Right hindlimb (tissue), 1 donor: ENCODE measurements at regions not wholly inside any gene's neighbourhood (a gene's known extent, or its start where the extent isn't known, plus 50 kb on each side); places are given as distances from the start of the nearest gene placed in this dataset.
A peak's percentile ranks its signal among the peaks of the same experiment; 100 is the strongest.

ENCODE experiments used
- DNase-seq: peaks from one replicate; pipeline ENCODE4 v3.0.0-alpha.2; 2018

DNA sequence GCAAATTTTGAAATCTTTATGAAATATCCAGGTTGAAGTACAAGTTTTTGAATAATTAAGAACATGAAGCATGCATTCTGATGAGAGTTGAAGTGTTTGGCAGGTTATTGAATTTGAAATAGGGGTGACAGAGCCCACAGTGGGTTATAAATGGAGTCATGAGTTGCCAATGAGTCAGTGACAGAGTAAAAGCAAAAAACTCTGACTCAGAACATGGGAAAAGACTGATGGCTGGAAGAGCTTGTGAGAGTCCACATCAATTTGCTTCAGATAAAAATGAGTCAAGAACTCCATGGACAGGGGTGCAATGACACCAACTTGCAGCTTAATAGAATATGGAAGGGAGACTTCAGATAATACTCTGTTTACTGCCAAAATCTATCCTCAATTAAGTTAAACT, 105.3 kb downstream of the SLC6A15 start:
- no peak for DNase-seq

DNA sequence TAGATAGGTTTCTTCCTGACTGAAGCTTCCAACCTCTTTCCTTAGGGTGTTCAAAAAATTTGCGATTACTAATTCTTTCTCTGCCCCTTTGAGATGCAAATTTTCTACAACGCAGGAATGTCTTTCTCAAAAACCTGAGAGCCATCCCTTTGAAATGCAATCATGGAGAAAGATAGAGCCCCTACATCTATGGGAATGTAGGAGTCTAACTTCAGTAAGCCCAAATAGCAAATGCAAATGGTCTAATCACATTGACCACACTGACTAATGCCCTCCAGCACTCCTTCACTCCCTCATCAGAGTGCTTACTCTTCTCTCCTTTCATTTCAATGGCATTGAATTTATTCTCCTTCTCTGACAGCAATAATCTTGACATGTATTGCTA, 107.1 kb downstream of the SLC6A15 start:
- no peak for DNase-seq

DNA sequence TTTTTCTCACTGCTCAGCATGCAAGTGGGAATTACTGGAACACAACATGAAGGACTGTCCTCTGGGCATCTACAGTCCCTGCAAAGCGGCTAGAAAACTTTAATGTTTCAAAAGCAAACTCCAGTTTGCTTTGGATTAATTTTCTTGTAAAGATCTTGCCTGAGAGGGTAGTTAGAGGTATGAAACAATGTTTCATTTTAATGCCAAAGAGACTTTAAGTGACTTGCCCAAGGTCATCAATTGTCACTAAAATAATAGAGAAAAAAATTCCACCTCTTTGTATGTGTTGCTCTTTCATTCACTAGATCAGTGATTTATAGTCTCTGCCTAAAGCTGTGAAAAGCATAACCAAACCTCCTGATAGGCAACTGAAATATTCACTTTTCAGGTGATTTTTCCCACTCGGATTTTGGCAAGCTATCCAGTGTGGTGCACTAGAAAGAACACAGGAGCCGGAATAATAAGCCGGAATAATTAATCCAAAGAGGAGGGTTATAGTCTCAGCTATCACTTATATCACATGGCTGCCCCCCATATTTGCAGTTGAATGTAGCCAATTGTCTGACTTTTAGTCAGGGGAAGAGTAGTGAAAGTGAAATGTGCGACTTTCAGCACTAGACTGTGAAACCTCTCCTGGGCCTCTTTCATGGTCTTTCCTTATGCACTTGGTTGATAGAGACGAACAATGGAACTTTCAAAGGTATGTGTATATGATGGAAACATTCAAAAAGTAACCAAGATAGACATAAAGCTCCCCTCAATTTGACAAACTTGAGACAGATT, 107.7 kb downstream of the SLC6A15 start:
- DNase-seq, result no peak

DNA sequence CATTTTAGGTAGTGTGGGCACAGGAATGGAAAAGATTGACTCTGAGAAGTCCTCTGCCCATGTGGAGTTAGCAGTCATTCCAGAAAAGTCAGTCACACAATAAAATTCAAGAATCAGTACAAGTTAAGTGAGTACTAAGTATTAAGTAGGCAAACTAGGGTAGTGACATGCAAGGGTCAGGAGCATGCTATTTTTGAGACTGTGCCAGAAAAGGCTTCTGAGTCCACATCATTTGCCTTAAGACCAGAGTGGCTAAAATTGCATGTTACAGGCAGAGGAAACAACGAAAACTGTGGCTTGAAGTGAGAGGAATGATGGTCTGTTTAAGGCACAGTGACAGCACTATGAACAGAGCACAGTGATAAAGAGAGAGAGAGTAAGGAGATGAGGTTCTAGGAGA, 108.9 kb downstream of the SLC6A15 start:
- no peak for DNase-seq

DNA sequence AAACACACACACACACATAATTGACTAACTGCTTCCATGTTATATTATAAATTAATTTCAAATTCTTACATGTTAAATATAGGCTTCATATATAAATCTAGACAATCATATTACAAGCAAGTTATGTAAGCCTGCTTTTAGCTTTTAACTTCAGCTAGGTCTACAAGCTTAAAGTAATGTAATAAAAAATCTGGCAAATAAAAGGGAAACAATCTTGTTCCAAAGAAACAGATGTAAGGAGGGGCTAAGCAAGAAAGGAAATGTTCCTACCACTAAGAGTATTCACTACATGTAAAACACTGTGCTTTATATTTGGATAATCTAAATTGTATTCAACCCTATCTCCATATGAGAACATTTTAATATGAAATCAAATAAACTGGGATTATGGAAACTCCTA, 110.4 kb downstream of the SLC6A15 start:
- no peak for DNase-seq

DNA sequence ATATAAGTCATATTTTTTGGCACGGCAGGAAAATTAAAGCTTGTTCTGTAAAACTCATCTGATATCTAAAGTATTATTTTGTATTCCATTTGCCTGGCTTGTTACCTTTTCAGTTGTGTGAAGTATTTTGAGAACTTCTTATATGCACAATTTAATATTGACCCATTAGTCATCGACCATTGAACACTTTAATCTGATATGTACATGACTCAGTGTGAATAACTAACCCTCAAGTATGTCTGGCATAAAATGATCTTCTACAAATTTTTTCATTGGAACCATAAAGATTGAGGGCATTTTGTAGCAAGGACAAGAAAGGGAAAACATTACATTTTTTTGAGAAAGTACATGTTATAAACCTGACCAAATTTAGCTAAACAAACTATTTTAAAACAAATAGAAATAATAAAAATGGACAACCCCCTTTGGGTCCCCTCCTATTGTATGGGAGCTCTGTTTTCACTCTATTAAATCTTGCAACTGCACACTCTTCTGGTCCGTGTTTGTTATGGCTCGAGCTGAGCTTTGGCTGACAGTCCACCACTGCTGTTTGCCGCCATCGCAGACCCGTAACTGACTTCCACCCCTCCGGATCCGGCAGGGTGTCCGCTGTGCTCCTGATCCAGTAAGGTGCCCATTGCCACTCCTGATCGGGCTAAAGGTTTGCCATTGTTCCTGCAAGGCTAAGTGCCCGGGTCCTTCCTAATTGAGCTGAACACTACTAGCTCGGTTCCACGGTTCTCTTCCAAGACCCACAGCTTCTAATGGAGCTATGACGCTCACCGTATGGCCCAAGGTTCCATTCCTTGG, 118.8 kb downstream of the SLC6A15 start:
- DNase-seq, result no peak

DNA sequence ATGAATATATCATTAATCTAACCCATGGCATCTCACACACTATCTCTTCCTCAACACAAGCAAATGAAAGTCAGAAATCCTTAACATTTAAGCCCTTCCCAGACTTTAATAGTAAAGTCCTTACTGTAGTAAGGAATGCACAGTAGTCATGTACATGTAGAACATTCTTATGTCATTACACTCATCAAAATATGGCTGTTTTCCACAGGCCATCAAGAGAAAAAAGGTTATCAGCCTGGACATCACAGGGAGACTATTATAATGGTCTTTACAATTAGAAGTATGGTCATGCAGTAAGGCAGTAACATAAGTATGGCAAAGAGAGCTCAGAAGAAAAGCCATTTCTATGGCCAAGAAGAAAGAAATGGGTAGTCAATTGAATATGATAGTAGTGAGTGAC, 121.2 kb downstream of the SLC6A15 start:
- no peak for DNase-seq

DNA sequence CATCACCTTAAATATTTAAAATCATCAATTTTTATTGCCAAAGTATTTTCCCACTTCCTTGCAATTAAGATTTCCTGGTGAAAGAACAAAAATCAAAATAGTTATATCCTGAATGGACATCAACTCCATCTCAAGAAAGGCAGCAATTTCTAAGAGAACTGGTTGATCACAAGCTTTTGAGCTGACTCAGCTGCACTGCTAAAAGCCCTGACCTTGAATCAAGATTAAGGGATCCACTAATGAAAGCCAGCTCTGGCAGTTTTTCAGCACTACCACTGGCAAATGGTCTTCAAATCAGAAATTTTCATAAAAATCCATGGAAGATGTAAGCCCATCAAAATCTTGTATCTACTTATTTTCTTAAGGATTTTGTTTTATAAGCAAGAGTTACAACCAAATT, 123.4 kb downstream of the SLC6A15 start:
- DNase-seq, result no peak

DNA sequence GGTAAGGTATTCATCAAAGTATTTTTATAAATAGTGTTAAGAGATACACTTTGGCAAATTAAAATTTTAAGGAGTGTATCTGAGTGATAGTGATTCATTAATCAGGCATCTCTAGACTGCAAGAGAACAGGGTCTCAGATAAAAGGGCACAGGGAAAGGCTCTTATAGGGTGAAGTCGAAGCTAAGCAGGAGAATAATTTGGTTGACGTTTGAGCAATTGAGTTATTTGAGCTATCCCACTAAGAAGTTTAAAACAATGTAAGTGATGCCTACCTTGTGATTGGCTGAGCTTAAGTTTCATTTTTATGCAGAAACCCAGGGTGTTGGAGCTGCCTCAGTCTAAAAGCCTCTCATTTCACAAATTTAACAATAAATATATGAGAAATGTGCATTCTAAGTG, 125.3 kb downstream of the SLC6A15 start:
- no peak for DNase-seq

DNA sequence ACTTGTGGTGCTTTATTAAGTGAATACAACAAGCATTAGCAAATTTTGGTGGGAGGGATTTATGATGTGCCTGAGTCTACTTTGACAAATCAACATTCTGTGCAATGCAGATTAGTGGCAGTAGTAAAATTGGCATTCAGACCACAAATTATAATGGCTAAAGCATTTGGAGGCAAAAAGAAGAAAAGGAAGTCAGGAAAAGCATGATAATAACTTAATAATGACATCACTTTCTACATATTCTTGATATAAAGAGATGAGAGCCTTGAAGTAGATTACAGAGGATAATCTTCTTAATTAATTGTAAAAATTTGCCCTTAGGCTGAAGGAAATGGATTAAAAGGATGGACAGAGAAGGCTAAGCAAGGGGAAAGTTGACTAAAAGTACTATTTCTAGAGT, 126.0 kb downstream of the SLC6A15 start:
- DNase-seq, result no peak

DNA sequence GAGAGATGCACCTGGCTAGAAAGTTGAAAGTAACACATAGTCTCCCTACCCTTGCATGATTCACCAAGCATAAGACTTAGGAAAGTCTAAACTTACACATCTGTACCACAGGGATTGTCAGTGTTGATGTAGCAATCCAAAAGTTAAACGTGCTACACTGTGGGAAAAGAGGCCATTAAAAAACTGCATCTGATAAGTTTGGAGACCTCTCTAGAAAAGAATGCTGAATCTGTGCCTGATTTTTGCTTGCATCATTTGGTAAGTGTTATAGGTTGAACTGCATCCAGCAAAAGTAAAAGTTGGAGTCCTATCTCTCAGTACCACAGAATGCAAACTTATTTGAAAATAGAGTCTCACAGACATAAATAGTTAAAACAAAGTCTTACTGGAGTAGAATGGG, 126.6 kb downstream of the SLC6A15 start:
- DNase-seq, result no peak

DNA sequence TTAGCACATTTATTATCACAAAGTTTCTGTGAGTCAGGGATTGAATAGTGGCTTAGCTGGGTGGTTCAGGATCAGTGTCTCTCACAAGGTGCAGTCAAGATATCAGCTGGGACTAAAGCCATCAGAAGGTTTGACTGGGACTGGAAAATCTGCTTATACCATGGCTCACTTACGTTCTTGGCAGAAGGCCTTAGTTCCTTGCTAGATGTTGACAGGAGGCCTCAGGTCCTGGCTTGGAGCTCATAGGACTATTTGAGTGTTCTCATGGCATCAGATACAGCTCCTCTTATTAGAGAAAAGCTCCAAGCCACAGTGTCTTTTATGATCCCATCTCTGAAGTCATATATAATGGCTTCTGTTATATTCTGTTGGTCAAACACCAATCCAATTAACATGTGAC, 127.3 kb downstream of the SLC6A15 start:
- DNase-seq, result no peak

DNA sequence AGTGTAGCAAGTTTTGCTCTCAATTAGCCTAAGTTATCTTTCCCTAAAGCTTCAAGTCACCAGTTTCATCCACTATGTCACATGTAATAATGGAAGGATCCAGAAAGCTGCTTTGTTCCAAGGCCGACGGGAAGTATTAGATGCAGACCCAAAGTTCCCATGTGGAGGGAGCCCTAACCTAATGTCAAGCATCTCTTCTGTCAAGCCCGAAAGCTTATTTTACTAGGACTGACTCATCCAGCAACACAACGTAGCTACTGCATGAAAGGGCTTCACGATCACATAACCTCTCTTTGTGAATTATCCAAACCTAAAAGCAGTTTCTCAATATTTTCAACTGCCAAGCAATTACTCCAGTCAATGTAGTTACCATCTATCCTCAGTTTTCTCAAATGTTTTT, 133.4 kb downstream of the SLC6A15 start:
- no peak for DNase-seq

DNA sequence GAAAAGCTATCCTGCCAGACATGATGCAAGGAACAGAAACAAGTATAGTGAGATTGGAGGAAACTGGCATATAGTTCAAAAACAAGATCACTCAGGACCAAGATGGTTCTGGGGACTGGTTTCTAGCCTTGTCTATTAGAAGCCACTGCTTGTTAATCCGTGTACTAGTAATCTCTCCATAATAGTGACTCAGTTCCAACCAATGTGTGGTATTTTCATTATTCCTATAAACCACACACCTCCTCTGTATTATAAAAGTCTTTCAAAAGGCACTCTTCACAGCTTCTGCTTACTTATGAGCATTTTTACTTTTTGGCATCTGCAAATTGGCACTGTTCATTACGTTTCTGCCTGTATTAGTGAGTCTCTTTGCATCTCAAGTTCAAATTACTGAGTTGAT, 140.3 kb downstream of the SLC6A15 start:
- DNase-seq, result no peak

DNA sequence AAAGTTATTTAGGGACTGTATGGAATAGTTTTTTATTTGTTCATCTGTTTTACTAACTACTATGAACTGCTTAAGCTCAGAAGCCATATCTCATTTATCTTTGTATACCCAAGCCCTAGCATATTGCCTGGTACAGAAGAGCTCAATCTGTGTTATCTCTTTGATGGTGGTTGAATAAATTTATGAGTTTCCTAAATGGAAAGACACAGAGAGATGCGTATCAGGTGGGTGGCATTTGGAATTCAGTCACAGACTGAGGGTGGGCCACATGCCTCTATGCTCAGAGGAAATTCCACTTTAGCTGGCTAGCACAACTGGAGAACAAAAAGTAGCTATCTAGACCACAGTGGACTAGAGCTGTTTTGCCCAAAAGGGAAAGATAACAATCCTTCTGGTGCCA, 145.5 kb downstream of the SLC6A15 start:
- DNase-seq, result no peak

DNA sequence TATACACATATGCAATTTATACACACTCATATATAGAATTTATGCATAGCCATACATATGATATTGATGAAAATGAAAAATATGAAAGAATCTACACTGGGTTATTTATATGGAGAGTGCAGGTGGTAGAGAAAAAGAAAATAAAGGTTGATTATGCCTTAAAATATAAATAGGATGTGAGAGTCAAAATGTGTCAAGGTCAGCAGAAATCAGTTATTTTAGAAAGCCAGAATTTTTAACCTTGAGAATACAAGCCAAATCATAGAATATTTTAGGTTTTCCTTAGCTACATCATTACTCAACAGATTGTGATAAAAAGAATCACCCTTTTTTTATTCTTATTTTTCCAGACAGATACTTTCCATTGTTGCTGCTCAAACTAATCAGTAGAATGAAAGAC, 146.2 kb downstream of the SLC6A15 start:
- no peak for DNase-seq

DNA sequence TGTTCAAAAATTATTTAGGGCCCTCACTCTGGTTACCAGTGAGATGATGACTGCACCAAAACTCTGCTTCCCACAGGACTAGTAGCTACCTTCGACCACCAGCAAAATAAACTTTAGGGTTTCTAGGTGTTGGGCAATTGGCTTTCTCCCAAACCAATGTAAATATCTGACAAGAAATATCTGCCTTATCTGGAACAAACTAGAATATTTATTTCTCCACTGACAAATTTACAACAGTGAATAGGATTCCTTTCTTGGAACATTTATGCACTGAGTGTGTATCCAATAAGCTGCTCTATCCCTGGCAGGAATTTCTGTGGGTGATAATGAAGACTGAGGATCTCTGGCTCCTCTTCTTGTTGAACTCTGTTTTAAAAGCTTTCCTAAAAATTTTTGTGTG, 148.6 kb downstream of the SLC6A15 start:
- DNase-seq, result no peak

DNA sequence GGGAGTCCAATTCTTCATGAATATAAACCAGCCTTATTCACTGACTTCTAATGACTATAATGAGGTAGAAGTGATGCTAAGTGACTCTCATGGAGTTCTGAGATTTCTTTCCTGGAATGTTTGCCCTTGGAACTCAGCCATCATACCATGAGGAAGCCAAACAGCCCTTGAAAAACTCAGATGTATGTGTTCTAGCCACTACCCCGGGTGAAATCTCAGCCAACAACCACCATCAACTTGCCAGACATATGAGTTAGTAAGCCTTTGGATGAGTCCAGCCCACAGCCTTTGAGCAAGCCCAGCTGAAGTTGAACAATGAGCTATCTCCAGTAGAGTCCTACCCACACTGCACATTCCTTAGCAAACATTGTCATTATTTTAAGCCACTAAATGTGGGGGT, 149.5 kb downstream of the SLC6A15 start:
- DNase-seq, result no peak

DNA sequence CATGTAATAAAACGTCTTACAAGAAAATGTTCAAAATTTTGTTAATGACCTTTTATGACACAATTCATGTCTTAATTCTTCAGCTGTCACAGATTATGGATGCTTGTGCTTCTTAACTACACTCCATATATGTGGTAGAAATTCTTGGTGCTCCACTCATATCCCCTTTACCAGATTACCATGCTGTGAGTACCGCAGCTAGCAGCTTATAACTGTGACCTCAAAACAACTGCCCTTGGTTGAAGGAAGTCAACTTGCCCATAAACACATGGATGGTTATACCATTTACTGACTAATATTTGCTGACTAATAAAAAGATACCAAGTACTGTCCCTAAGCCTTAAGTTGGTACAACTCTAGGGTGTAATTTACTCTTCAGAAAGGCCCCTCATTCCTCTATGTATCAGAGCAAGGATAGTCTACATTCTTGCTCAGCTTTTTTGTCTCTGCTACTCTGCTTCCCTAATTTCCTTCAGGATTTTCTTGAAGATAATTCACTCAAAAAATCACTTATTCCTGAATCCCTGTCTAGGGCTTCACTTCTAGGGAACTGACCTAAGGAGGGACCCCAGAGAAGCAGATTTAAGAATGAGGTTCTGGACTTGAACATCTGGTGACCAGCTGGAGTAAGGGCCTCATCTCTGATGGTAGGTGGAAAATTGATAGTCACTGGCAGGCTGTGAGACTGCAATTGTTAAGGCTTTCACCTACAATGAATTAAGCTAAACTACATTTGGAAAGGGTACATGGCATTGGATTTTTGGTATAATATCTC, 152.3 kb downstream of the SLC6A15 start:
- DNase-seq, result no peak

DNA sequence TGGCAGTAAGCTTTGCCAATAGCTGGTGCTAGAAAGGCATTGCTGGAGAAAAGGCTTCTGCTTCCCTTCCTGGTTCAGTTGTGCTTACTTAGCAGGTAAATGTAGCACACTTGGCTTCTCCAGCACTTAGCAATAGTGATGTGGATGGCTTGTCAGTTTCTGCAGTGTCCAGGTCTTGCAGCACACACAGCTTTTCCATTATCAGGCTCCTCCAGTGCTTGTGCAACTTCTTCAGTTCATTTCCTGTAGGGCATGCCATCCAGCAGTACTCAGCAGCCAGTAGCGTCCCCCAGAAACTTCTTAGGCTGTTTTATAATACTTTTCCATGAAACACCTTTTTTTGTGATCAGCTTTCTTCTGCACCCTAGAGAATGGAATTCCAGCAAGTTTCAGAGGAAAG, 154.6 kb downstream of the SLC6A15 start:
- no peak for DNase-seq

DNA sequence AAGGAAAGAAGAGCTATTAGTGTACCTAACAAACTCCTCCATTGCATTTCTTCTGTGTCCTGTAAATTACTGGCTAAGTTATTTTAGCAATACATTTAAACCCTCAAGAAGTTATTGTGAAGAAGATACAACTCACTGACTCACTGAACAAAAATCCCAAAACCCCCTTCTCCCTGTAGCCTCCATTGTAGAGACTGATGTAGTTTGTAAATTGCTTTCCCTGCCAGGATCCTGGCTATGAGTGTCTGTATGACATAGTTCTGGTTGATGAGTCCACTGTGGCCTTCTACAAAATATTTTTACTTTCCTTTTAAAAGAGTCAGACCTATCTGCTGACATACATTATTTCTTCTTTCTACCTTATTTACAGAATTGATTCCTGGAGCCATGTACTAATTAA, 155.6 kb downstream of the SLC6A15 start:
- no peak for DNase-seq

DNA sequence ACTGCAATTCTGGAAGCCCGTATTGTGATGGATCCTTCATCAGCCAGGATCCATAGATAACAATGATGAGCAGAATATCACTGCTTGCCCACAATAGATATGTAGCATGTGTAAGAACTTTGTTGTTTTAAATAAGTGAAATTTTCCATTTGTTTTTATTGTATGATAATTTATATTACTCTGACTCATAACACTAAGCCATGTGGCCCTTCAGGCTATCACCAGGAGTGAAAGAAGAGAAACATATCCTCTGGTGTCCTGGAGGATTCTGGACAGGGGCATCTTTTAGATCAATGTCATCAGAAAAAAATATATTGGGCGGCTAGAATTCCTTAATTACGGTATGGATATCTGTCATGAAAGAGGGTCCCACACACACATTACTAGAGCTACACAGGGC, 167.5 kb downstream of the SLC6A15 start:
- DNase-seq, result no peak

DNA sequence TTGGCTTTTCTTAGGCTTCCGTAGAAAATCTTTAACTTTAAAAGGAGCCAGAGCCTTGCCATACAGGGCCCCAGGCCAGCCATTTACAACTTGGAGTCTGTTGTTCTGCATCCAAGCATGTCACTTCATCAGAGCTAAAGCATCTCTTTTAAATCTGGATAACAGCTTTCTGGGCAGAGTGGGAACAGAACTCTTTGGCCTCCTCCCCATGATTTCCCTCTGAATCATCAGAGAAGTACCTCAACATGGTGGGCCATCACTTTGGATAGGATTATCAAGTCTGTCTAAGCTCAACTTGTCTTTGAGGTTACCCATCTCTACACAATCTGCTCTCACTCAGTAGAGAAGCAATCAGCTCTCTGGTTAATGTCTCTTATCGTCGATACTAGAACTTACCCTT, 170.9 kb downstream of the SLC6A15 start:
- DNase-seq, result peak; percentile 62

DNA sequence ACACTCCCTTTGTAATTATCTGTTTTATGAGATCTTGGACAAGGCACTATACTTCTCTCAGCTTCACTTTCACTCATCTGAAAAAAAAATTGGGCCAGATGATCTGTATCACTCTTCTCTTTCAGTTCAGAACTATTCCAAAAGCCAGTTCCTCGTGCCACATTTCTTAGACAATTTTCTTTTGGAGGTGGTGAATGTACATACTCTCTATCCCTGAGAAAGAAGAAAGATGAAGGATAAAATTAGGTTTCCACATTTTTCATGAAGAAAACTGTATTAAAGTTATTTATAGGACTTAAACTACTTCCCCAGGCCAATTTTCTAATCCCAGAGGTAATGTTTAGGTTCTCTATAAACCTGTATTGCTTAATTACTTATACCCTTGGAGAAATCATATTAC, 171.6 kb downstream of the SLC6A15 start:
- DNase-seq, result no peak
